GM23338 (cell line): ENCODE measurements at regions not wholly inside any gene's neighbourhood (a gene's known extent, or its start where the extent isn't known, plus 50 kb on each side); places are given as distances from the start of the nearest gene placed in this dataset.

ENCODE experiments used
- ATAC-seq: fragments of 200-7000 bp; cut with Tn5 transposase; 3 replicates; pipeline ENCODE4 v1.9.1; 2020
- DNase-seq: peaks from one replicate; pipeline ENCODE4 v3.0.0-alpha.2; 2015; ENCODE audit warnings: low spot score
- H2AFZ ChIP-seq: fragments of 200-600 bp; sonication (generic); 2 replicates; pipeline ENCODE4 v1.8.0; 2016; ENCODE audit warnings: antibody characterized with exemption, mild to moderate bottlenecking, moderate library complexity
- H3F3A ChIP-seq: fragments of 200-600 bp; sonication (generic); replicated peaks from 2 replicates; pipeline ENCODE4 v1.8.0; 2017; ENCODE audit warnings: antibody characterized with exemption, mixed run types, low read depth
- H3K27ac ChIP-seq: fragments of 200-600 bp; sonication (generic); 2 replicates; pipeline ENCODE4 v1.6.1; 2016; ENCODE audit warnings: low read depth
- H3K27me3 ChIP-seq: fragments of 200-600 bp; sonication (generic); 2 replicates; pipeline ENCODE4 v1.8.0; 2016; ENCODE audit warnings: mild to moderate bottlenecking, mixed run types, moderate library complexity; ENCODE audit not compliant: insufficient read depth
- H3K36me3 ChIP-seq: fragments of 200-600 bp; sonication (generic); 2 replicates; pipeline ENCODE4 v1.8.0; 2016; ENCODE audit warnings: mild to moderate bottlenecking; ENCODE audit not compliant: insufficient read depth
- H3K4me1 ChIP-seq: fragments of 200-600 bp; sonication (generic); 2 replicates; pipeline ENCODE4 v1.8.0; 2016; ENCODE audit warnings: mild to moderate bottlenecking, moderate library complexity; ENCODE audit not compliant: insufficient read depth
- H3K4me2 ChIP-seq: fragments of 200-600 bp; sonication (generic); 2 replicates; pipeline ENCODE4 v1.7.1; 2017; ENCODE audit warnings: mixed run types
- H3K4me3 ChIP-seq: fragments of 200-600 bp; sonication (generic); 2 replicates; pipeline ENCODE4 v1.6.1; 2016; ENCODE audit warnings: mixed run types
- H3K79me2 ChIP-seq: fragments of 200-600 bp; sonication (generic); replicated peaks from 2 replicates; pipeline ENCODE4 v1.8.0; 2017; ENCODE audit warnings: mild to moderate bottlenecking; ENCODE audit not compliant: insufficient read depth
- H3K9me2 ChIP-seq: fragments of 200-600 bp; sonication (generic); 2 replicates; pipeline ENCODE4 v1.8.0; 2017; ENCODE audit not compliant: insufficient read depth
- H4K20me1 ChIP-seq: fragments of 200-600 bp; sonication (generic); replicated peaks from 2 replicates; pipeline ENCODE4 v1.8.0; 2017; ENCODE audit warnings: mild to moderate bottlenecking; ENCODE audit not compliant: insufficient read depth
- H3K27ac Mint-ChIP-seq: 2 replicates; pipeline ENCODE4 v1.8.0; 2020; ENCODE audit warnings: inconsistent platforms, mild to moderate bottlenecking, moderate library complexity, mixed read lengths
- H3K27me3 Mint-ChIP-seq: 3 replicates; pipeline ENCODE4 v1.8.0; 2022; ENCODE audit warnings: low read depth, mild to moderate bottlenecking, moderate library complexity, mixed read lengths, inconsistent platforms; ENCODE audit not compliant: insufficient read depth, poor library complexity
- H3K36me3 Mint-ChIP-seq: 3 replicates; pipeline ENCODE4 v1.8.0; 2021; ENCODE audit warnings: low read depth, mild to moderate bottlenecking, inconsistent platforms, moderate library complexity, mixed read lengths
- H3K4me1 Mint-ChIP-seq: 3 replicates; pipeline ENCODE4 v1.8.0; 2020; ENCODE audit warnings: mild to moderate bottlenecking, inconsistent platforms, mixed read lengths
- H3K4me3 Mint-ChIP-seq: 3 replicates; pipeline ENCODE4 v1.8.0; 2021; ENCODE audit warnings: moderate library complexity, mild to moderate bottlenecking, inconsistent platforms, mixed read lengths
- H3K9me3 Mint-ChIP-seq: 3 replicates; pipeline ENCODE4 v1.8.0; 2020; ENCODE audit warnings: moderate library complexity, mild to moderate bottlenecking, inconsistent platforms, mixed read lengths
- EZH2 ChIP-seq: fragments of 200-600 bp; sonication (generic); IDR thresholded peaks from one replicate; pipeline ENCODE4 v1.8.0; 2017; ENCODE audit warnings: antibody characterized with exemption, mild to moderate bottlenecking, low read depth; ENCODE audit not compliant: unreplicated experiment
- NANOG ChIP-seq: IDR thresholded peaks from 2 replicates; pipeline ENCODE4 v1.6.1; 2016; ENCODE audit warnings: antibody characterized with exemption, borderline replicate concordance
- STAT1 ChIP-seq: IDR thresholded peaks from one replicate; pipeline ENCODE4 v1.6.1; 2016; ENCODE audit warnings: antibody characterized with exemption; ENCODE audit not compliant: unreplicated experiment
- ZNF114 ChIP-seq: fragments of 250-450 bp; sonication (Bioruptor Pico); IDR thresholded peaks from 2 replicates; pipeline ENCODE4 v1.5.0; 2020; ENCODE audit warnings: mild to moderate bottlenecking, moderate library complexity
- ZNF331 ChIP-seq: fragments of 250-450 bp; sonication (Bioruptor Pico); IDR thresholded peaks from 2 replicates; pipeline ENCODE4 v1.5.0; 2020; ENCODE audit warnings: low read depth, mild to moderate bottlenecking, moderate library complexity
- TF ChIP-seq, protein P1 (sequence below): IDR thresholded peaks from 2 replicates; pipeline ENCODE4 v1.6.1; 2016; ENCODE audit warnings: antibody characterized with exemption
- TF ChIP-seq, protein P2 (sequence below): fragments of 250-450 bp; sonication (Bioruptor Pico); IDR thresholded peaks from 2 replicates; pipeline ENCODE4 v1.5.0; 2020; ENCODE audit warnings: mild to moderate bottlenecking, moderate library complexity

DNA sequence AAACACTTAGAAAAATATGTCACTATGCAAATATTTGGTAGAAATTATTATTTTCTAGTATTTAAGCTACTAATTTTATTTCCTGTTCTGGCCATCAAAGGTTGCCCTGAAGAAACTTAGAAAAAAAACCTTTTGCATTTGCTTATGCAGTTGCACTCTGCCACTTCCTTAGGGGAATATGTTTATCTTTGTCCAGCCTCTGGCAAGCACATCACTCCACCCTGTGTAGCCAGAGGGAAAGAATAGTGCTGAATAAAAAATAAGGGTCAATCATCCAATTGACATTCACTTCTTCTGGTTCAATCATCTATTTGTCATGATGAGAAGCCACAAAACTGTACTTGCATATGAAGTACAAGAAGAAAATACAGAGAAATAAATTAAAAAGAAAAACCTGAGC, 72.8 kb downstream of the CETN3 start:
- Mint-ChIP-seq H3K36me3 (no peaks in the 10 kb centered on the region), H3K27ac (no peak overlapping the region), H3K27me3 (peaks cover 2% of the 10 kb centered on the region), H3K4me1 (peaks cover 6% of the 10 kb centered on the region; the same call in 2 of the 3 replicates), H3K4me3 (no peak overlapping the region), H3K9me3 (no peaks in the 10 kb centered on the region)
- ATAC-seq (no peak), DNase-seq (no peak)
- no peak for TF ChIP-seq NANOG
- no peak for TF ChIP-seq EZH2
- TF ChIP-seq STAT1: no peak
- no peak for TF ChIP-seq ZNF114
- TF ChIP-seq, protein P1, sequence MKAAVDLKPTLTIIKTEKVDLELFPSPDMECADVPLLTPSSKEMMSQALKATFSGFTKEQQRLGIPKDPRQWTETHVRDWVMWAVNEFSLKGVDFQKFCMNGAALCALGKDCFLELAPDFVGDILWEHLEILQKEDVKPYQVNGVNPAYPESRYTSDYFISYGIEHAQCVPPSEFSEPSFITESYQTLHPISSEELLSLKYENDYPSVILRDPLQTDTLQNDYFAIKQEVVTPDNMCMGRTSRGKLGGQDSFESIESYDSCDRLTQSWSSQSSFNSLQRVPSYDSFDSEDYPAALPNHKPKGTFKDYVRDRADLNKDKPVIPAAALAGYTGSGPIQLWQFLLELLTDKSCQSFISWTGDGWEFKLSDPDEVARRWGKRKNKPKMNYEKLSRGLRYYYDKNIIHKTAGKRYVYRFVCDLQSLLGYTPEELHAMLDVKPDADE: no peak
- TF ChIP-seq ZNF331 (CRISPR knock-in tag): no peak
- Histone ChIP-seq H3K9me2 (no peaks in the 10 kb centered on the region), H3K27ac (no peak overlapping the region), H2AFZ (no peak overlapping the region), H3K27me3 (no peaks in the 10 kb centered on the region), H3K4me3 (no peak overlapping the region), H3K4me1 (no peaks in the 10 kb centered on the region), H3F3A (no peaks in the 10 kb centered on the region), H3K4me2 (no peak overlapping the region), H3K79me2 (no peaks in the 10 kb centered on the region), H3K36me3 (no peaks in the 10 kb centered on the region), H4K20me1 (no peaks in the 10 kb centered on the region)

DNA sequence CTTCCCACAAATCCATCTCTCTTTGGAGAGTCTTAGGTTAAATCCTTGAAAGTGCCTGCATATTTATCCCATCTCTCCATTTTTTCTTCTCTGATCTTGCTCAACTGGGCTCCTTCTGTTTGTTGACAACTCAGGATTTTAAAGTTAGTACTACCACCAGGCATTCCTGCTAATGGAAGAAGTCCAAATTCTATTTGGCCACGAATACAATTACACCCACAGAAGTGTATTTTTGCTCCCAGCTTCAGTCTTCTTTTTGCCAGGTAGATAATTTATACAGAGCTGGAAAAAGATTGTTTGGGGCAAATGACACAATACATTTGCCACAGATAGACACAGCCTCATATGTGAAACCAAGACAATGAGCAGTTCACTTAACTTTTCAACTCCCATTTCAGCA, 74.8 kb downstream of the CETN3 start:
- Mint-ChIP-seq H3K27ac (no peak overlapping the region), H3K27me3 (peaks cover 3% of the 10 kb centered on the region), H3K4me1 (peaks cover 6% of the 10 kb centered on the region; the same call in 2 of the 3 replicates), H3K9me3 (no peaks in the 10 kb centered on the region), H3K4me3 (no peak overlapping the region), H3K36me3 (no peaks in the 10 kb centered on the region)
- ATAC-seq (no peak), DNase-seq (no peak)
- Histone ChIP-seq H3K4me3 (no peak overlapping the region), H3K4me2 (no peak overlapping the region), H3F3A (no peaks in the 10 kb centered on the region), H3K4me1 (no peaks in the 10 kb centered on the region), H3K27ac (no peak overlapping the region), H4K20me1 (no peaks in the 10 kb centered on the region), H3K79me2 (no peaks in the 10 kb centered on the region), H2AFZ (no peak overlapping the region), H3K36me3 (no peaks in the 10 kb centered on the region), H3K27me3 (no peaks in the 10 kb centered on the region), H3K9me2 (0 out of 2 replicates have a peak, but pooled peaks cover 2% of the 10 kb centered on the region)
- TF ChIP-seq, protein P2, sequence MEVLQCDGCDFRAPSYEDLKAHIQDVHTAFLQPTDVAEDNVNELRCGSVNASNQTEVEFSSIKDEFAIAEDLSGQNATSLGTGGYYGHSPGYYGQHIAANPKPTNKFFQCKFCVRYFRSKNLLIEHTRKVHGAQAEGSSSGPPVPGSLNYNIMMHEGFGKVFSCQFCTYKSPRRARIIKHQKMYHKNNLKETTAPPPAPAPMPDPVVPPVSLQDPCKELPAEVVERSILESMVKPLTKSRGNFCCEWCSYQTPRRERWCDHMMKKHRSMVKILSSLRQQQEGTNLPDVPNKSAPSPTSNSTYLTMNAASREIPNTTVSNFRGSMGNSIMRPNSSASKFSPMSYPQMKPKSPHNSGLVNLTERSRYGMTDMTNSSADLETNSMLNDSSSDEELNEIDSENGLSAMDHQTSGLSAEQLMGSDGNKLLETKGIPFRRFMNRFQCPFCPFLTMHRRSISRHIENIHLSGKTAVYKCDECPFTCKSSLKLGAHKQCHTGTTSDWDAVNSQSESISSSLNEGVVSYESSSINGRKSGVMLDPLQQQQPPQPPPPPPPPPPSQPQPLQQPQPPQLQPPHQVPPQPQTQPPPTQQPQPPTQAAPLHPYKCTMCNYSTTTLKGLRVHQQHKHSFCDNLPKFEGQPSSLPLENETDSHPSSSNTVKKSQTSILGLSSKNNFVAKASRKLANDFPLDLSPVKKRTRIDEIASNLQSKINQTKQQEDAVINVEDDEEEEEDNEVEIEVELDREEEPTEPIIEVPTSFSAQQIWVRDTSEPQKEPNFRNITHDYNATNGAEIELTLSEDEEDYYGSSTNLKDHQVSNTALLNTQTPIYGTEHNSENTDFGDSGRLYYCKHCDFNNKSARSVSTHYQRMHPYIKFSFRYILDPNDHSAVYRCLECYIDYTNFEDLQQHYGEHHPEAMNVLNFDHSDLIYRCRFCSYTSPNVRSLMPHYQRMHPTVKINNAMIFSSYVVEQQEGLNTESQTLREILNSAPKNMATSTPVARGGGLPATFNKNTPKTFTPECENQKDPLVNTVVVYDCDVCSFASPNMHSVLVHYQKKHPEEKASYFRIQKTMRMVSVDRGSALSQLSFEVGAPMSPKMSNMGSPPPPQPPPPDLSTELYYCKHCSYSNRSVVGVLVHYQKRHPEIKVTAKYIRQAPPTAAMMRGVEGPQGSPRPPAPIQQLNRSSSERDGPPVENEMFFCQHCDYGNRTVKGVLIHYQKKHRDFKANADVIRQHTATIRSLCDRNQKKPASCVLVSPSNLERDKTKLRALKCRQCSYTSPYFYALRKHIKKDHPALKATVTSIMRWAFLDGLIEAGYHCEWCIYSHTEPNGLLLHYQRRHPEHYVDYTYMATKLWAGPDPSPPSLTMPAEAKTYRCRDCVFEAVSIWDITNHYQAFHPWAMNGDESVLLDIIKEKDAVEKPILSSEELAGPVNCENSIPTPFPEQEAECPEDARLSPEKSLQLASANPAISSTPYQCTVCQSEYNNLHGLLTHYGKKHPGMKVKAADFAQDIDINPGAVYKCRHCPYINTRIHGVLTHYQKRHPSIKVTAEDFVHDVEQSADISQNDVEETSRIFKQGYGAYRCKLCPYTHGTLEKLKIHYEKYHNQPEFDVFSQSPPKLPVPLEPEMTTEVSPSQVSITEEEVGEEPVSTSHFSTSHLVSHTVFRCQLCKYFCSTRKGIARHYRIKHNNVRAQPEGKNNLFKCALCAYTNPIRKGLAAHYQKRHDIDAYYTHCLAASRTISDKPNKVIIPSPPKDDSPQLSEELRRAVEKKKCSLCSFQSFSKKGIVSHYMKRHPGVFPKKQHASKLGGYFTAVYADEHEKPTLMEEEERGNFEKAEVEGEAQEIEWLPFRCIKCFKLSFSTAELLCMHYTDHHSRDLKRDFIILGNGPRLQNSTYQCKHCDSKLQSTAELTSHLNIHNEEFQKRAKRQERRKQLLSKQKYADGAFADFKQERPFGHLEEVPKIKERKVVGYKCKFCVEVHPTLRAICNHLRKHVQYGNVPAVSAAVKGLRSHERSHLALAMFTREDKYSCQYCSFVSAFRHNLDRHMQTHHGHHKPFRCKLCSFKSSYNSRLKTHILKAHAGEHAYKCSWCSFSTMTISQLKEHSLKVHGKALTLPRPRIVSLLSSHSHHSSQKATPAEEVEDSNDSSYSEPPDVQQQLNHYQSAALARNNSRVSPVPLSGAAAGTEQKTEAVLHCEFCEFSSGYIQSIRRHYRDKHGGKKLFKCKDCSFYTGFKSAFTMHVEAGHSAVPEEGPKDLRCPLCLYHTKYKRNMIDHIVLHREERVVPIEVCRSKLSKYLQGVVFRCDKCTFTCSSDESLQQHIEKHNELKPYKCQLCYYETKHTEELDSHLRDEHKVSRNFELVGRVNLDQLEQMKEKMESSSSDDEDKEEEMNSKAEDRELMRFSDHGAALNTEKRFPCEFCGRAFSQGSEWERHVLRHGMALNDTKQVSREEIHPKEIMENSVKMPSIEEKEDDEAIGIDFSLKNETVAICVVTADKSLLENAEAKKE (CRISPR knock-in tag): no peak
